CD4-positive, alpha-beta T cell treated with Interleukin-4 for 1 hour (primary cell): ENCODE measurements at regions not wholly inside any gene's neighbourhood (a gene's known extent, or its start where the extent isn't known, plus 50 kb on each side); places are given as distances from the start of the nearest gene placed in this dataset.
"Not testable (repeated sequence)": the region's sequence is repeated elsewhere in the genome, so short reads cannot be mapped to it uniquely, and the experiment has no call there.

Source experiments
- DNase-seq, 2 donors: peaks; one replicate each; pipeline ENCODE4 v3.0.0-alpha.2; 2020 to 2022

DNA sequence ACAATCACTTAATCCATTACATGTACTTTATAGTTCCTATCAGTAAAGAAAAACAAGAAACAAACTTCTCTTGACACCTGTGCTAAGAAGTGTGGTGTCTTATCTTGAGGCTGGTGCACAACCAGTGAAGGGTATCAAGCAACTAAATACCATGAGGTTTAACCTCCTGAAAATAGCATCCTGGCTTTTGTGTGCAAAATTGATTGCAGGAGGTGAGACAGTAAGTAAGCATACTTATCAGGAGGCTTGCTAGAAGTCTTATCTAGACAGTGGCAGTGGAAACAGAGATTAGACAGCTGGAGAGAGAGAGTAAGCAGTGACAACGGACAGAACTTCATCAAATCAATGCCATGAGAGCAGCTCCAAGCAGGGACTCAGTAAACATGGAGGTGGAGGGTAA is 730.3 kb downstream of the DNAH5 start:
- DNase-seq, result no peak

- no peak for DNase-seq
Observed at GRCh38 chr5:13212886-13213285, 731.6 kb downstream of the DNAH5 start.

GRCh38 chr5:13211064-13211463 is 733.4 kb downstream of the DNAH5 start:
- no peak for DNase-seq

DNA sequence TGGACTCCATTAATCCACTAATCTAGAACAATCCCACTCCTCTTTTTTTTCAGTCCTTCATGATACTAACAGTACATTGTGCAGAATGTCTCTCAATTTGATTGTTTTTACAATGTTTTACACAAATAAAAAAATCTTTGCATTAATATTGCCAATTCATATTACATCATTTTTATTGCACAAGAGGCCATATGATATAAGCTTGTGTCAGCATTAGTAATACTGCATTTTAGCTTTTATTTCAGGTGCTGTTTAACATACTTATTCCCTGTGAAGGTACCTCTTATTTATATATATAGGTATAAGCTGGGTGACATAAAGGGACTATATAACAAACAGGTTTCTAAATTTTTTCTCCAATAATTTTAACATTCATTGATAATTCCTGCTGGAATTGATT is 737.4 kb downstream of the DNAH5 start:
- no peak for DNase-seq

GRCh38 chr5:13201022-13201421 is 743.5 kb downstream of the DNAH5 start:
- no peak for DNase-seq

- not testable (repeated sequence) for DNase-seq
Observed at GRCh38 chr5:13198226-13198625, 746.3 kb downstream of the DNAH5 start.

DNA sequence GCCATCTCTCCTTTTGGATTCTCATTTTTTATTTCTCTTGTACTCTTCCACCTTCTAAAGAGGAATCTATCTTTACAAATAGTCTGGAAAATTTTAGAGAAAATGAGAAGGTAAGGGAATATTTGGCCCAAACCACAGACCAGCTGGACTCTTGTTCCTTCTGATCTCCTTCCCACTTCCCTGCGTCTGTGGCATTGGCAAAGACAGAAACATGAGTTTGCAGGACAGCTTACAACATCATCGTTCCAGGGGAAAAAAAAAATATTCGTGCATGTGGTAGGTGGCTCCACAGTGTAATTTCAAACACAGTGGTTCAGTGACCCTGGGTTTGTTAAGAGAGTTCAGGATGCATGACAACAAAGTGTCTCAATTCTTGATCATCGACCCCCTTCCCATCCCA is 755.0 kb downstream of the DNAH5 start:
- no peak for DNase-seq

GRCh38 chr5:13188371-13188770 is 756.1 kb downstream of the DNAH5 start:
- DNase-seq, result no peak

DNA sequence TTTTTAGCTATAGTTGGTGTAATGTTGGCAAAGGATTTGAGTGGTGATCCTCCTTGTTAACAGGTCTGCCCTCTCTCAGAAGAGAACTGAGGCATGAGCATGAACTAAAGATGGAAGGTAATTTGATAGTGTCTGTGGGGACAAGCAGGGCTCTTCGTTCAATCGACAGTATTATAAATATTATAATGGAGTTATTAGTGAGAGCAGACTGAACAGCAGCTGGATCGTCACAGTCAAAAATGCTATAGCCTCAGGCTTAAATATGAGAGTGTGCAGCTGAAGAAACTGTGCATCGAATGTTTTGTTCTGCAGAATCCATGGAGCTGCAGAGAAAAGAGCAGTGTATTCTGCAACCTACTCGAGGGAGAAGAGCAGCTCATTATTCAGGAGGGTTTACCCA is 757.3 kb downstream of the DNAH5 start:
- no peak for DNase-seq

- DNase-seq, result no peak
Observed at GRCh38 chr5:13186177-13186576, 758.3 kb downstream of the DNAH5 start.

DNA sequence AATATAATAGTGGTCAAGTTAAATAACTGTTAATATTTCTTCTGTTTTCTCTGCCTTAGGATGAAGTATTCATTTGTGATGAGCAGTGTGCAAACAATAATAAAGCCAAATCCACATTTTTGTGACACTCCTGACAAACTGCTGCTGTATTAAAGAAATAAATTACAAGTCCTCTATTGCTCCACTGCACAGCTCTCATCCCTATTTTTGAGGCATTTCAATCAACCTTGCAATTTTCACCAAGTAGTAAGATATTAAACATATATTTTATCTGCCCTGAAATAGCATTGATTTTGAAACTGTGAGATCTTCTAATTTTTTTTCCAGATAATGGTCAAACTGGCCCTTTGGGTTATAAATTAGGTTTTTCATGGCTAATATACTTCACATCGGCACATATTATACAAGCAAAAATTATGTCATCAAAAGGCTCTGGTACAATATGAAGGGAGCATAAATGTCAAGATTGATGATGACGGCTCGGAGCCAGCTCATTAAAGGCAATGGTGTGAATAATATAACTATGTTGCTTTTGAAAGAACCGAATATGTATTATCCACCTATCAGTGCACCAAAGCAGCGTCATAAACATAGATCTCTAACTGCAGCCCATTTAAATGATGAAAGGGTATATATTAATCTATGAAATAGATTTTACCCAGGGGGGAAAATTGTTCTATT is 764.9 kb downstream of the DNAH5 start:
- no peak for DNase-seq

- DNase-seq, result no peak
Observed at GRCh38 chr5:13143630-13144029, 800.9 kb downstream of the DNAH5 start.

DNA sequence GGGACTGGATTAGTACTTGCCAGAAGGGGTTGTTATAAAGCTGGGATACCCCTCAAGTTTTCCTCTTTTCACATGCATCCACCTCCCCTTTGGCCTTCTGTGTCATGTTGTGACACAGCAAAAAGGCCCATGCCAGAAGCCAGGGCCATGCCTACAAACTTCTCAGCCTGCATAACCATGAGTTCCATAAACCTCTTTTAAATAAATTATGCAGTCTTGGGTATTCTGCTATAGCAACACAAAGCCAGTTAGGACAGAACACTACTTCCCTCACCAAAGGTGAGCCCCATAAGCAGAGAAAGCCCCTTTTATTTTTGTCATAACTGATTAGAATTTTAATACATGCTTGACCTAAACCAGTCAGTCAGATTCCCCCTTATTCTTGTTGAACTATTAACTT is 801.3 kb downstream of the DNAH5 start:
- no peak for DNase-seq

GRCh38 chr5:13133951-13134350 is 810.5 kb downstream of the DNAH5 start:
- DNase-seq, result no peak

DNA sequence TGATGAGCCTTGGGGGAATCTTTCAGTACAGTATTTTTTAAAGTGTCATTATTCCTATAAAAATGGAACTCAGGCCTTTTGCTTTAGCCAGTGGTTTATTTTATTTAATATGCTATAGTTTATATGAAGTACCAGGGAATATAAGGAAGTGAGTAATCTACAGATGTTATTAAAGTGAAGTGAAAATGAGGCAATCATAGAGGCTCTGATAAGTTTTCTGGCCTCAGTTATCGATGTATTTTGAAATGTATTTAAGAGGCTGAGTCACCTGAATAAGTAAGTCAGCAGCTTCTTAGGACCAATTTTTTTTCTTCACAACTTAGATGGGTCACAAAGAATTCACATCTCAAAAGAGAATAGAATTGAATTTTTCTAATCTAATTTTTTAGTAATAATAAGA is 829.0 kb downstream of the DNAH5 start:
- no peak for DNase-seq

DNA sequence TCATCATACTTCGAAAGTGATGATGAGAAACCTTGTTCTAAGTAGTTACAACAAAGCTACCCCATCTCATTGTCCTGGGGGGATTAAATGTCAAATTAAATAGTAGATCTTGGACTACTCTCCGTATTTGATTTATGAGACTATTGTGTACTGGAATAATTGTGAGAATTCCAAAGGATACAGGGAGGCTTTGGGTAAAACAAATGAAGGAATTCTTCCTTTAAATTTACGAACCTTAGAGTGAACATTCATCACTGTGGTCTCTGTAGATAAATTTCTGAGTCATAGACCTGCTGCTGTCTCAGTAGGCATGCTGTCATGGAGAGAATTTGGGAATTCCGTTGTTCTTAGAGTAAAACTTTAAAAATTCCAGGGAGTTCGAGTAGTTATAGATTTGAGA is 836.2 kb downstream of the DNAH5 start:
- no peak for DNase-seq

DNA sequence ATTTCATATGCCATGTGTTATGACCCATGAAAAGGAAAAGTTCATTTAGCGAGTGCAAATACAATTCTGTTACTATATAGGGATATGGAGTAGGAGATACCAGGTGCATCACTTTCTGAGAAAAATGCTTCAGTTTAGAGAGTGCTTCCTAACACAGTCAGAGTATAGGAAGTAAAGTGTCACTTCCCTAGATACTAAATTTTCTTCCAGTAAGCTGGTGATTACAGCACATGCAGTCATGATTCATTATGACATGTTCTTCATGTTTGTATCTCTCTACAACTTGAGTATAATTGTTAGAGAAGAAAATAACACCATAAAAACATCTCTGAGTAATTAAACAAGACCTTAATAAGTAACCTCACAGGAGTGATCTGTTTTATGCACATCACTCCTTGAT is 837.0 kb downstream of the DNAH5 start:
- no peak for DNase-seq

DNA sequence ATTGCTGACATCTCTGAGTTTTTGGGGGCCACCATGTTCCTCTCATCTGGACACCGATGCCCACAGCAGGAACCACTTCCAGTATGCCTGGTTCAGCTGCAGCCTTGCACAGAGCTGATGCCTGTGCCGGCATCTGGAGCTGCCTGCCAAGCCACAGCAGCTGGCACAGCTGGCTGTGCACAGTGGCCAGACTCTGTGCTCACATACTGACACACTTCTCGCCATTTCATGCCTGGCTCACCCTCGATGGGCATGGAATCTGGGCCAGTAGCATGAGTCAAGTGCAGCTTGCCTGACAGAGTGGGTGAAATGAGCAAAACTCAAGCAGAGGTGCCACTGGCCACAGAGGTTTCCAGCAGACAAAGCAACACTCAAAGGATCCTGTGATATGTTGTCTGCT is 863.4 kb downstream of the DNAH5 start:
- no peak for DNase-seq

DNA sequence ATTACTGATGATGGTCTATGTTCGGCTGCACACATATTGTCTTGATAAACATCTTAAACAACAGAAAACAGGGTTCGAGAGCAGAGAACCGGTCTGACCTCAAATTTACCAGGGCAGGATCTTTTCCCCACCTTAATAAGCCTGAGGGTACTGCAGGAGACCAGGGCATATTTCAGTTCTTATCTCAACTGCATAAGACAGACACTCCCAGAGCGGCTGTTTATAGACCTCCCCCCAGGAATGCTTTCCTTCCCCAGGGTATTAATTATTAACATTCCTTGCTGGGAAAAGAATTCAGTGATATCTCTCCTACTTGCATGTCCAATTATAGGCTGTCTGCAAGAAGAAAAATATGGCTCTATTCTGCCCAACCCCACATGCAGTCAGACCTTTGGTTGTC is 871.6 kb downstream of the DNAH5 start:
- DNase-seq, result not testable (repeated sequence)

DNA sequence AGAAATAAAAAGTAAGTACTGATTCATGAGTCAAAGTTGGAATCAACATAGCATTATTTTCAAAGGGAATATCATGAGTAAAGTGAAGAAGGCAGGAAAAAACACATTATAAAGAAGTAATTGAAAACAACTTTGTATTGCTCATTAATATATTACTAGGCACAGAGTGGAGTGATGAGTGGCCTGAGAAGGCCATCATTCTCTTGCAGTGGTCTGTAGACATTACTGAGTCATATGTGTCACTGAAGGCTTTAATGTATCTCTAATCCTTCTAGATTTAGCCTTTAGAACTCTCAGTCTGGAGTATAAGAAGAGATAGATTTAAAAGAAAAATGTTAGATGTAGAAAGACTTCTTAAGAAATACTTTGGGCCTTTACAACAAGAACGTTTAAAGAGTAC is 881.4 kb downstream of the DNAH5 start:
- no peak for DNase-seq

DNA sequence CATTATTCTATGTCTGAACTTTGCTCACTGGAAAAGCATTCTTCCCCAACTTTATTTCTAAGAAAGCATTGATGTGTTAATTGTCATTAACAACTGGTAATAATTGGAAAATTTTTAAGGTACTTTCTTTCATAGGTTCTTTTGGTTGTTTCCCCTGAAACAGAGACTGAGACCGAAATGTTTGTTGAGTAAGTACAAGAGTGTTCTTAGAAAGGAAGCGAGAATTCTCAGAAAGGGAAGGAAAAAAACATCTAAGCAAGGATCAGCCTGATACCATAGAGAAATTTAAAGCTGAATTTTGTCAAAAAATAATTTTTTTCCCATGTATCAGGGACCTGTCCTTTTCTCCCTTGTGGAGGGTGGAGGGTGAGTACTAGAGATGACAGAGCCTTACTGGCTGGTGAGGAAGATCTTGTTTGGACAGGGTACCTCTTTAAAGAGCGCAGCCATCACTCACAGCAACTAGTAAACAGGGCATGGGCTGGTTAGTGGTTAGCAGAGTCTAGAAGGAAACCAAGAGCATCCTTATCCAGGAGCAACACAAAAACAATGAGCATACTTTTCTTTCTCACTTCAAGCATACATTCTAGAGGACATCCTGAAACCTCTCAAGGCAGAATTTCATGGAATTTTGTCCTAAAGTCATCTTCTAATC is 898.5 kb downstream of the DNAH5 start:
- DNase-seq, result no peak

GRCh38 chr5:13034061-13034460 is 910.4 kb downstream of the DNAH5 start:
- DNase-seq, result no peak

GRCh38 chr5:13029211-13029610 is 915.3 kb downstream of the DNAH5 start:
- DNase-seq, result no peak

- no peak for DNase-seq
Observed at GRCh38 chr5:13027874-13028273, 916.6 kb downstream of the DNAH5 start.

DNA sequence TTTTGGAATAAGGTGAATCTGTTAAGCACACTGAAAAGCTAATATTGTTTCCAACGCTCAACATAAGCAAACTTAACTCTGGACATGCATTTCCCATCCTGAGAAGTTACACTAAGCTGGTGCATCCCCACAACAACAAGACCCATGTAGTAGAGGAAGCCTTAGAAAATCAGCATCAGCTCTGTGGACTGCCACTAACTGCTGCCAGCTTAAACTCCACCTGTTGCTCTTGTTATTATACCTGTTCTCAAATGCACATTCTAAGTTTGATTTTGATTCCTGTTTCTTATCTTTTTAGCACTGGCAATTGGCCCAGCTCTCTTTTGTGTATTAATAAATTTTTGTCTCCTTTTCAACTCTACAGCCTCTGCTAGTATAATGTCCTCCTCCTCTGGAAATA is 924.8 kb downstream of the DNAH5 start:
- DNase-seq, result no peak
